Ramos (cell line): ENCODE measurements at regions not wholly inside any gene's neighbourhood (a gene's known extent, or its start where the extent isn't known, plus 50 kb on each side); places are given as distances from the start of the nearest gene placed in this dataset.

Experiments
- in situ Hi-C: fragments of 300-500 bp; cut with MboI; formaldehyde crosslinking; loops from one replicate; pipeline ENCODE4 v1.14.3; 2022; ENCODE audit warnings: low sequenced_read_pairs; ENCODE audit not compliant: unreplicated experiment

DNA sequence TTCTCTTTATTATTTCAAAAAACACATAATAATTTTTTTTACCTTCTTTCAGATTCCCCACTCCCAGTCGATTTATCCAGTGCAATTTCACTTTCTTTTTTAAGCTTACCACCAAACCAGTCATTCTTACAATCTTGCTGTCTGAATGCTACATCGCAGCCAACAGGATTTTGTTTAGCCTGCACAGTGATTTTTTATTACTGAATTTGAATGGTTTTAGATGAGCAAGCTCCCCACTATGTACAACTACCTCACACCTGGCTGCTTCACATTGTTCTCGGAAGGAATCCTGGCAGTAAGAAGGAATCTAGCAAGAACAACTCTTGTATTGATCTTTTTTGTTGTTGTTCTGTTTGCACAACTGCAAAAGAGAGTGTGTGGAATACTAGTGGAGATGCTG is 668.1 kb upstream of the WWC1 start:
- in situ Hi-C loops = no loop called here

DNA sequence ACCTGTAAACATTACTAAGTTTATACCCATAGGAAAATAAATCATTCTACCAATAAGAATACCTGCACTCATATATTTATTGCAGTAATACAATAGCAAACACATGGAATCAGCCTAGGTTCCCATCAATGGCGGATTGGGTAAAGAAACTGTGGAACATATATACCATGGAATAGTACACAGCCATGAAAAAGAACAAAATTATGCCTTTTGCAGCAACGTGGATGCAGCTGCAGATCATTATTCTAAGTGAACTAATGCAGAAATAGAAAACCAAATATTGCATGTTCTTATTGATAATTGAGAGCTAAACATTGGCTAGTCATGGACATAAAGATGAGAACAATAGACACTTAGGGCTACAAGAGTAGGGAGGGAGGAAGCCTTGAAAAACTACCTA is 667.4 kb upstream of the WWC1 start:
- in situ Hi-C loops = no loop called here

DNA sequence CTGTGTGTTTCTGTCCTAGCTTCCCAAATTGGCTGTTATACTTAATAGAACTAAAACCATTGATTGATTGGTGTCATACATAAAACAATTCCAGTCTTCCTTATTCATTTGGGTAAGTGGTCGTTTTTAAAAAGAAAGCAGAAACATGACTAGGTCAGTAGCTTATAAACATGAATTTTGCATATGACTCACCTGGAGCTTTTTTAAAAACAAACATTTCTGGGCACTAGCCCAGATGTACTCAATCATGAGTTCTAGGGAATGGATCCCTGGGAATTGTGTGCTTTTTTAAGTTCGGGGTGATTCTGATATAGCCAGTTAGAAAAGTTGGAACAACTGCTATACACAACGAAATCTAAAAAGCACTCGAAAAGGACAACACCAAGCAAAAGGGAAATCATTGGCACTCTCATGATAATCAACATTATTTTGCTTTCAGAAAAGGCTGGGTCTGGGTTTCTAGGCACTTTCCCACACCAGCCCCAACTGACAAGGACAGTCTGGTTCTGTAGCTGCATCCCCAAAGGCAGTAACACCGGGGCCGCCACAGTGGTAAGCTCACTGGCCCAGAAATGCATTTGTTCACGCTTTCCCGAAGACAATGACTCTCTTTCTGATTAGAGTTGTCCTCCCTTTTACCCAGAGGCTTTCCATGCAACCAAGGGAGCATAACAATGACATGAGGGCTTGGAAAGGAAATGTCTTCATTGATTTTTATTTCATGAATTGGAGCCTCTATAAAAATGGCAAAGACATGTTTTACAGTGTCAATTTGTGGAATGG is 664.9 kb upstream of the WWC1 start:
- in situ Hi-C loops = no loop called here

DNA sequence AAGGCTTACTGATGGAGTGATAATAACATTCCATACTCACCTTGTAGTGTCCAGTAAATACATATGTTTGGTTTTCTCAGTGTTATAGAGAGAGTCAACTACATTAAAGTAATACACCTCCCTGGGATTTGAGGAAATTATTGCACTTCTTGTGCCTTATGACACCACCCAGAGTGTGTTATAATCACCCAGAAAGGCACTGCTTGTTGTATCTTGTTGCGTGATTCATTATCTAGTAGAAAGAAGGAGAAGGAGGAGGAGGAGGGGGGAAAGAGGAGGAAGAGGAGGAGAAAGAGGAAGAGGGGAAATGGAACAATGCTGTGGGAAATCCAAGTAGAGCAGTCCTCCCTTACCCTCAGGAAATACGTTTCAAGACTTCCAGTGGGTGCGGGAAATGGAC is 661.8 kb upstream of the WWC1 start:
- in situ Hi-C loops = no loop called here

DNA sequence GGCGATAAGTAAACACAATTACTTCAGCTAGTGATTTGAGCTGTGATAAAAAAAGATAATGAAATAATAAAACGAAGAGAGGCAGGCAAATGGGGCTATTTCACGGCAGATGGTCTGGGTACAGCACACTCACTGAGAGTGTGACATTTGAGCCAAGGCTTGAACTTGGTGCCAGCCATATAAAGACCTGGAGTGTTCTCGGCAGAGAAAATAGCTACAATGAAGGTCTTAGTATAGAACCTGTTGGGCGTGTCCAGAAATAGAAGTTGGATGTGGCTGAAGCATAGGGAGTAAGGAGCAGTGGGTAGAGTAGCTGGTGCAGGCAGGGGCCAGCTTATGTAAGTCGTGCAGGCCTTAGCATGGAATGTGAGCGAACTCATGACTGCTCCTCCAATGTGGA is 660.3 kb upstream of the WWC1 start:
- in situ Hi-C loops = no loop called here

DNA sequence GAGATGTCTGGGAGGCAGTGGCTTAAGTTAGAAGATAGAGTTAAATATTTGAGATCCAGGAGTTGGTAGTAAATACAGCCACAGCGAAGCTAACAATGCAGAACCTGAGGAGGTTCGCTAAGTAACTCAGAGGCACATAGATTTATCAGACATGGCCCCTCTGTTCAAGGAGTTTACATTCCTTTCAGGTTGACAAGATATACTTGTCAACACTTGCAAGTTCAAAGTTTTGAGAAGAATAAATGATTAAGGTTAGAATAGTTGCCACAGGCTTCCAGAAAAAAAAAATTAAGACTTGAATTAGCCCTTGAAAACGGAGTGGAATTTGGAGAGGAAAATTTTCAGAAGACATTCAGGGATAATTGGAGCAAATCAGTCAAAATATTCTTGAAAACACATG is 658.3 kb upstream of the WWC1 start:
- in situ Hi-C loops = no loop called here

DNA sequence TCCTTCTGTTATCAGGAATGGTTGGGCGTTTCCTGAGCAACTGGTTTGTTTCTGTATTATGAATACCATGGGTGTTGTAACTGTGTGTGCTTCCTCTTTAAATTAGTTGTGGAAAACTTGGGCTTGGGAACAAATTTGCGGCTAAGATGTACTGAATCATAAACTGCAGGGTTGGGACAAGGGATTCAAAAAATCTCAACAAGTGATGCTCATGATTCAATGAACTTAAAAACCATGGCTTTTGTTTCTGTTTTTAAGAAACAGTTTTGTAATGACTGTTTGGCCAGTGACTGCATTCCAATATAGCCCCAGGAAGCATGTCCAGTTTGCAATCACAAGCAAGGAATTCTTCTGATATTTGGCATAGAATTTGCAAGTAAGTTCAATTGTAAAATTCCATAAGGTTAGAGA is 657.5 kb upstream of the WWC1 start:
- in situ Hi-C loops = no loop called here

DNA sequence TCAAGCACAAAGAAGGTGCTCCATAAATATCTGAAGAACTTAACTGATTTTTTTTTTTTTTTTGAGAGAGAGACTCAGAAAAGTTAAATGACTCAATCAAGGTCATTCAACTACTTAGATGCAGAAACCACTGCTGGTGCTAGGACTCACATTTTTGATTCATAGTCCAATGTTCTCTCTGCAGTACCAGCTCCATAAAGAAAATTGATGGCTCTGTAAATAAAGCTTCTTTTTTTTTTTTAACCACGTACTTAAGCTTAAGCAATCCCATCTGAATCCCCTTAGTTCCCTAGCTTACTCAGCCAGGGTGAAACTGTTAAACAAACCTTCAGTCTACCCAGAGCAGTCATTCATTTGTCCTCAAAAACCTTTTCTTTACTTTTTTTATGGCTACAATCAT is 657.0 kb upstream of the WWC1 start:
- in situ Hi-C loops = no loop called here

DNA sequence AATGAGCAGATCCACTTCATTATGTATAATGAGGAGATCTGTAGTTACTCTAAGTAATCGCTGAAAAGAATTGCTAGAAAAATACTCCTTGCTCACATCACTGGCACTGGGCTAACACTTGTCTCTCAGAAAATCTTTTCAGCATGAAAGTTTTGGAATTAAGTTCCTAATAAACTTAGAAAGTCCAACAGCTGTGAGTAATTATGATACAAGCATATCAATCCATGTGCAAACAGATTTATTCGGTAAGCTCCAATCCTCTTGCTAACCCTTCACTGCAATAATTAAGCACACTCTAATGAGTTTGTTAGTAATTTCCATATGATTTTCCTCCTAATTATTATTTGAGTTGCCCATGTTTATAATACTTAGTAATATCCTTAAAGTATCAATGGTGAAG is 652.6 kb upstream of the WWC1 start:
- in situ Hi-C loops = no loop called here

DNA sequence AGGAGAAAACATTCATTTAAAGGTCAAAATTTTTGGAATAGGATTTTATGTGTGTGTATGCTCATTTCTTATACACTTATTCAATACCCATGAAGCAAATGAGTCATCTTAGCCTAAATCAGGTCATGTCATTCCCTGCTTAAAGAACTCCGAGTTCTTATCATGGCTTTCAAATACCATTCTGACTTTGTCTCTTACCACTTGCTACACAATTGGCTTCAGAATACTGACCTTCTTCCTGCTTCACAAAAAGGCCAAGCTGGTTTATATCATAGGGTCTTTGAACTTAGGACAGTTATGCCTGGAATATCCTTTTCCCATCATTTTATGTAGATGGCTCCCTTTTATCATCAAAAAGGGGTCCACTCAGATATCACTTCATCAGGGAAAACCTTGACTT is 652.2 kb upstream of the WWC1 start:
- in situ Hi-C loops = no loop called here

DNA sequence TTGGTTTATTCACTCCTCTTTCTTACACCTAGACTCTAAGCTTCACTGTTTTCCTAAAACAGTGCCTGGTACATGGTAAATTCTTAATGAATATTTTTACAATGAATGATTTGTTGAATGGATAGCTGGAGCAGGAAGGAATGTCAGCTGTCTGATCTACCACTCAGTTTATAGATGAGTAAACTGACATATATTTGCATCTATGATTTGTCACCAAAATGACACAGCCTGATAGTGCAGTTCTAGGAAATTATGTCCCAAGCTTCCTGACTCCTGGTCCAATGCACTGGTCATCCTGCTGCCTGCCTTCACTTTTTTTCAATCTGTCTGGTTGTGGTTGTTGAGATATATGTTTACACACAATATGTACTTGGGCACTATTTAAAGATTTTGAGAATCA is 651.7 kb upstream of the WWC1 start:
- in situ Hi-C loops = no loop called here

DNA sequence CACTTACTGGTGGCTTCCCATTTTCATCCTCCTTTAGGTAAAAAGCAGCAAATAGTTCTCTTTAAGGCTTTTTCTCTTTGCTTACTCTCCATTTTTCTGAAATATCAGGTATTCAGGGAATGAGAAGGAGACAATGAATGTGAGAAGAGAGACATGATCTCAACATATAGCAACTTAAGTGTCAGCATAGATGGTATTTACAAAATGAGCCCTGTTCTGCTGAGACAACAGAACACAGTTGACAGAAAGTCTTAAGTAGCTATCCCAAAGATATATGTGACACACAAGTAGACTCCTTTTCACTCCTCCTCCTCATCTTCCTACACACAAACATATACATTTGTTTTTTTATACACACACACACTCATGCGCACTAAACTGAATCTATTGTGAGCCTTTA is 649.3 kb upstream of the WWC1 start:
- in situ Hi-C loops = no loop called here

DNA sequence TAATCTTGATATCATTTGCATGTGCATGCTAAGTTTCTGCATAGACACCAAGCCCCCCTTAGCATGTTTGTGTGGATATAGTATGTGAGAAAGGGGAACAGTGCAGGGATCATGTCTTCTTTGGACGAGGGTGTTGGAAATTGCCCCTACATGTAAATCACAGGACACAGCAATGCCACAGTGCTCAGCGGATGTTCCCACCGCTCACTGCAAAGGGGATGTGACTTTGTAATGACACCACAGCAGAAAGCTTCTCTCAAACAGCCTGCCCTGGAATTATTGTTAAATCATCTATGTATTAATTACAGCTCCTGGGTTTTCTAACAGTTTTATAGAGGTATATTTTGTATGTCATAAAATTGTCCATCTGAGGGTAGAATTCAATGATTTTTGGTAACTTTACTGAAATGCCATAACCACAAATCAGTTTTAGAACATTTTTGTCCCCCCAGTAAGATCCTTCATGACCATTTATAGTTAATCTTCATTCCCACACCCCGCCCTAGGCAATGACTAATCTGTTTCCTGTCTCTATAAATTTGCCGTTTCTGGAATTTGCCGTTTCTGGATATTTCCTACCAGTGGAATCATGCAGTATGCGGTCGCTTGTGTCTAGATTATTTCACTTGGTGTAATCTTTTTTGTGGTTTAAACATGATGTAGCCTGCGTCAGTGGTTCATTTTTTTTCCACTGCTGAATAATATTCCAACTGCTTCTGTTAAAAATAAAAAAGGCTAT is 648.5 kb upstream of the WWC1 start:
- in situ Hi-C loops = no loop called here

DNA sequence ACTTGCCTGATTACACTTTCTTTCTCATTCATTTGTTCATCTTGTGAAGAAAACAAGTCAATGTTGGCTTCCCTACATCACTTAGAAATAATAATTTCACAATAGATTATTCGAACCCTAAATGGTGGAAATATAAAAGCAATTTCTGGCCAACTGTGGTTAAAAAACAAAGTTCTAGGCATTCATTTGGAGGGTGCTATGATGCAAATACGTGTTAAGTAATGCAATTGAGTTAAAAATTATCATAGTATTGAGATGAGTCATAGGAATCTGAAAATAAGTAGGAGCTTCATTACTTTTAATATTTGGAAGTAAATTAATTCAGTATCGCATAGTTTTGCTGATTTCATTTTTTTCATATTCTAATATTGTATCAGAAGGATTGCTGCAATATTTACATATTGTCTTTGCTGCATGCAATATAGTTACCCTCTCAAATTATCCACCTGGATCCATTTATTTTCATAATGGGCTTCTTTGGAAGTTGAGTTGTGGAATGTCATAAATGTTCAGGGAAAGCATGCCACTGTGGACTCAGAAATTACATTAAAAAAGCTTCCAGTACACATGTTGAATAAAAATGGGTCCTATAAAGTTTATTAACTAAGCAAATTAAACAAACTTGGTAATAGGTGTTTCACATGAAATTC is 647.7 kb upstream of the WWC1 start:
- in situ Hi-C loops = no loop called here

DNA sequence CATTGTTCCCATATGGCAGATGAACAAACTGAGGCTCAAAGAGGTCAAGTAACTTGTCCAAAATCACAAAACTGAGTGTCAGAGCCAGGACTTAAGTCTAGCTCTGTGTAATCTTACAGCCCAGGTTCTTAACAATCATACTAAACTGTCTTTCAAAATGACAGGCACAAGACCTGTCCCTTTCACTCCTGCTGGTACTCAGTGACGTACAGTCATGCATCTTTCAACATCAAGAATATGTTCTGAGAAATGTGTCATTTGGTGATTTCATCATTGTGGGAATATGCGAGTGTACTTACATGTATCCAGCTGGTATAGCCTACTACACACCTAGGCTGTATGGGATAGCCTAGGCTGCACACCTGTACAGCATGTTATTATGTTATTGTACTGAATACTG is 646.8 kb upstream of the WWC1 start:
- in situ Hi-C loops = no loop called here

DNA sequence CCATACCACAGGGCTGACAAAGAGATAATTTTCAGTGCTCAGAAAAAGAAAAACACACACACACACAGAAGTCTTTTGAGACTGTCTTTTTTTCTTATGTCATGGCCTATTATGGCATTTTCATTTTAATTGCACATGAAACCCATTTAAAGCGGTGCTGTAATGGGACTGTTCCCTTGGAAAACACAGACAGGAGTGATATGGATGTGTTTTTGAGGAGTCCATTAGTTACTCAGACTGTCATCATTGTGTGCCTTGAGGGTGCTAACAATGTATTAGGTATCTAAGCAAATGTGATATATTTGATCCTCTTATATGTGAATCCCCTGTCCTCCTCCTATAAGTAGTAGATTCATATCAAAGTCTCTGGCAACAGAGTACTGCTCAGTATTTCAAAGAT is 642.0 kb upstream of the WWC1 start:
- in situ Hi-C loops = no loop called here

DNA sequence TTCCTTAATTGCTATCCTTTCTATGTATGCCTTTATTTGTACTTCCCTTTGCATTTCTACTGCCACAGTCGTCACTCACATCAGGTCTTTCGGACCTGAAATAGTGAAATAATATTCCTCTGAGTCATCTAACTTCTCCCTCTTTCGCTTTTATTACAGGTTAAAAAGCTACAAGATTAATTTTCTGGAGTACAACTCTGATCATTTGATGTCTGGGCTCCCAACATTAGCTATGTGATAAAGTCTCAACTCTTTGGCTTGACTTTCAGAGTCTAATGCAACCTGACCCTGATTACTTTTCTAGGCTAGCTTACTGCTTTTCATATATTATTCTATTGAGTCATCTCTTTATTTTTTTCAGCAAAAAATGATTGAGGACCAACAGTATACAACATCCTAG is 638.8 kb upstream of the WWC1 start:
- in situ Hi-C loops = no loop called here

DNA sequence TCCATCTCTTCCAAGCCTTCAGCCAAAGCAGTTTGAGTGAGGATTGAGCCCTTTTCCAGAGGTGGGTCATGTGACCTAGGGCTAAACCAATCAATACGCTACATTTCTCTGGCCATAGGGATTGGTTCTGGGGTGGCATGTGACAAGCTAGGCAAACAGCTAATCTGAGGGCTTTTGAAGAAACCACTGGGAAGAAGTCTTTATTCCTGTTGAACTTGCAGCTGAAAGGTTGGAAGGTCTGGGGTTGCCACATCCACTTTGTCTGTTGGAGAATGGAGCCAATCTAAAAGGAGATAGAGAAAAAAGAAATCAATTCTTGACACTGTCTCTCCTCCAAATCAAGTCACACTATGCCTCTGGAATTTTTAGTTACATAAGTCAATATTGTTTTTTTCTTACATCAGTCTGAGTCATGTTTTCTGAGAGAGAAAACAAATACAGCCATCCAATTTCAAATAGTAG is 637.8 kb upstream of the WWC1 start:
- in situ Hi-C loops = no loop called here

DNA sequence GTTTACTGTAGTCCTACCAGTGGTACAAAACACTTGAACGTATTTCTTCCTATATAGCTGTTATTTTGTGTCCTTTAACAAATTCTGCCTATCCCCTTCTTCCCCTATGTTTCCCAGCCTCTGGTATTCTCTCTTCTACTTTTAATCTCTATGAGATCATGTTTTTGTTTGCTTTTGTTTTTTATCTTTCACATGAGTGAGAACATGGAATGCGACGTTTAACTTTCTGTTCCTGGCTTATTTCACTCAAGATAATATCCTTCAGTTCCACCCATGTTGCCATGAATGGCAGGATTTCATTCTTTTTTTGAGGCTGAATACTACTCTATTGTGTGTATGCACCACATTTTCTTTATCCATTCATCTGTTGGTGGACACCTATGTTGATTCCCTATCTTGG is 634.4 kb upstream of the WWC1 start:
- in situ Hi-C loops = no loop called here

DNA sequence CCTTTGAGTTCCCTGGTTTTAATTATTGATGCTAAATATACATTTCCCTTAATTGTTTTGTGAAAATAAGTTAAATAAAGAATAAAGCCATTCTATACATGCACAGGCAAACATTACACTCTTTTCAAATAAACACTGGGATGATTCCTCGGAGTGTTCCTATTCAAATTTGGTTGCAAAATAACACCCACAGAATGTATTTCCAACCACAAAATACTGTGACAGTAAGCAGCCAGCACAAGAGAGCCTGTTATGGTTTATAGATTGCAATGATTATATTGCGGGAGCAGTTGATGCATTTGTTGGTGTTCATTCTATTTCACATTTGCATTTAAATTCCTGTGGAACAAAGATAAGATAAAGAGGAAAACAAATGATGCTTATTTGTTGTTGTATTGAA is 632.6 kb upstream of the WWC1 start:
- in situ Hi-C loops = no loop called here

DNA sequence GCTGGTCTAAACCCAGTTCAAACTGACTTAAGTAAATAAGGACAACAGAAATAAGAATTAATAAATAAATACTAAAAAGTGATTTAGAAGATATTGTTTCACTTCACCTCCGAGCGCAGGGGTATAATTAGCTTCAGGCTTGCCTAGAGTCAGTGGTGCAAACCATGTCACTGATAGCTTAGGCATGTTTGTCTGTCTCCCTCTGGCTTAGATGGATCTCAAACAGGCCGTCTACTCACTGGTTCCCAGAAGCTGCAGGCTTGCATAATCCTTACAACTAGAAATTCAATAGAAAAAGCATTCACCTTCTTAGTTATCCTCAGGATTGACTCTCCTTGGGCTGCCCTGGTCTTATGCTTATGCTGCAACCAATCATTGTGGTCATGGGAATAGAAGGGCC is 629.8 kb upstream of the WWC1 start:
- in situ Hi-C loops = no loop called here
